PFSK-1 (cell line): ENCODE measurements at regions not wholly inside any gene's neighbourhood (a gene's known extent, or its start where the extent isn't known, plus 50 kb on each side); places are given as distances from the start of the nearest gene placed in this dataset.

Experiments
- FOXP2 ChIP-seq: optimal IDR thresholded peaks from 2 replicates; pipeline ENCODE3; 2011; ENCODE audit warnings: borderline replicate concordance, control low read depth, inconsistent platforms; ENCODE audit not compliant: insufficient read depth; ENCODE audit errors: extremely low read length, extremely low read depth
- POLR2AphosphoS5 ChIP-seq: IDR thresholded peaks from 2 replicates; pipeline ENCODE4 v1.6.1; 2012; ENCODE audit warnings: low read depth, mild to moderate bottlenecking, control low read depth, low read length, moderate library complexity
- REST ChIP-seq, 2 experiments: IDR thresholded peaks; 2 replicates each; pipeline versions ENCODE4 v1.6.1 to v1.8.0; 2011 to 2012; ENCODE audit warnings: low read depth in 2 of 2, low read length in 2 of 2, control low read depth in 1 of 2, inconsistent platforms in 1 of 2, mild to moderate bottlenecking in 1 of 2, moderate library complexity in 1 of 2; ENCODE audit not compliant: insufficient read depth in 1 of 2
- SIN3A ChIP-seq: IDR thresholded peaks from 2 replicates; pipeline ENCODE4 v1.6.1; 2012; ENCODE audit warnings: mild to moderate bottlenecking, low read length, moderate library complexity, borderline replicate concordance; ENCODE audit not compliant: insufficient read depth
- TAF1 ChIP-seq: IDR thresholded peaks from 2 replicates; pipeline ENCODE4 v1.6.1; 2012; ENCODE audit warnings: low read length, control low read depth, borderline replicate concordance; ENCODE audit not compliant: insufficient read depth

- no peak for TF ChIP-seq POLR2AphosphoS5
- TF ChIP-seq REST (IDR thresholded peaks at IDR 0.05; ENCODE audit: insufficient read depth in 1 of 2, low read depth in 2 of 2, low read length in 2 of 2), result no peak
- no peak for TF ChIP-seq TAF1
- TF ChIP-seq FOXP2, result no peak
- TF ChIP-seq SIN3A, result no peak
These were observed 622.9 kb upstream of the DIPK2B start for GRCh38 chrX:45823536-45823935.

- TF ChIP-seq POLR2AphosphoS5 (no peak), TAF1 (no peak), SIN3A (no peak), FOXP2 (no peak), REST (IDR thresholded peaks at IDR 0.05; ENCODE audit: insufficient read depth in 1 of 2, low read depth in 2 of 2, low read length in 2 of 2) (no peak)
These were observed 621.4 kb upstream of the DIPK2B start for GRCh38 chrX:45822124-45822523.

GRCh38 chrX:45818913-45819312, 618.2 kb upstream of the DIPK2B start:
- TF ChIP-seq POLR2AphosphoS5, result no peak
- no peak for TF ChIP-seq REST (IDR thresholded peaks at IDR 0.05; ENCODE audit: insufficient read depth in 1 of 2, low read depth in 2 of 2, low read length in 2 of 2)
- no peak for TF ChIP-seq TAF1
- TF ChIP-seq SIN3A, result no peak
- TF ChIP-seq FOXP2, result no peak

GRCh38 chrX:45815441-45815840, 614.8 kb upstream of the DIPK2B start:
- TF ChIP-seq FOXP2 (no peak), TAF1 (no peak), POLR2AphosphoS5 (no peak), REST (IDR thresholded peaks at IDR 0.05; ENCODE audit: insufficient read depth in 1 of 2, low read depth in 2 of 2, low read length in 2 of 2) (no peak), SIN3A (no peak)

GRCh38 chrX:45811326-45811725, 610.6 kb upstream of the DIPK2B start:
- TF ChIP-seq FOXP2 (no peak), POLR2AphosphoS5 (no peak), SIN3A (no peak), TAF1 (no peak), REST (IDR thresholded peaks at IDR 0.05; ENCODE audit: insufficient read depth in 1 of 2, low read depth in 2 of 2, low read length in 2 of 2) (no peak)
